ENCODE measurements at regions not wholly inside any gene's neighbourhood (a gene's known extent, or its start where the extent isn't known, plus 50 kb on each side); places are given as distances from the start of the nearest gene placed in this dataset.

DNA sequence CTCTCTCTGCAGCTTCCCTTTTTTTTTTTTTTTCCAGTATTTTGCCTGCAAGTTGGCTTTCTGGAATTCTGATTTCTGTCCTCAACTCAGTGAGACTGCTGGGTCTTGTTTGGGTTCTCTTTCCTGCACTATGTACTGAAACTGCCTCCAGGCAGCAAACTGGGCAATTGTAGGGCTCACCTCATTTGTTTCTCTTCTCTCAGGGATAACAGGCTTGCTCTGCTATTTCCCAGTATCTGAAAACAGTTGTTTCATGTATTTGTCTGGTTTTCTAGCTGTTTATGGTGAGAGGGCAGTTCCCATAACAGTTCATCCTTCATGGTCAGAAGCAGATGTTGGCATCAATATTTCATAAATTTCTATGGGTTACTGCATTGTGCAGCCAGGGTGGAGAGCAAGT, 206.0 kb downstream of the CYRIA start:
- no peak for TF ChIP-seq EZH2 (IDR thresholded peaks at IDR 0.05; ENCODE audit: borderline replicate concordance, low read length)
- TF ChIP-seq, protein P1, sequence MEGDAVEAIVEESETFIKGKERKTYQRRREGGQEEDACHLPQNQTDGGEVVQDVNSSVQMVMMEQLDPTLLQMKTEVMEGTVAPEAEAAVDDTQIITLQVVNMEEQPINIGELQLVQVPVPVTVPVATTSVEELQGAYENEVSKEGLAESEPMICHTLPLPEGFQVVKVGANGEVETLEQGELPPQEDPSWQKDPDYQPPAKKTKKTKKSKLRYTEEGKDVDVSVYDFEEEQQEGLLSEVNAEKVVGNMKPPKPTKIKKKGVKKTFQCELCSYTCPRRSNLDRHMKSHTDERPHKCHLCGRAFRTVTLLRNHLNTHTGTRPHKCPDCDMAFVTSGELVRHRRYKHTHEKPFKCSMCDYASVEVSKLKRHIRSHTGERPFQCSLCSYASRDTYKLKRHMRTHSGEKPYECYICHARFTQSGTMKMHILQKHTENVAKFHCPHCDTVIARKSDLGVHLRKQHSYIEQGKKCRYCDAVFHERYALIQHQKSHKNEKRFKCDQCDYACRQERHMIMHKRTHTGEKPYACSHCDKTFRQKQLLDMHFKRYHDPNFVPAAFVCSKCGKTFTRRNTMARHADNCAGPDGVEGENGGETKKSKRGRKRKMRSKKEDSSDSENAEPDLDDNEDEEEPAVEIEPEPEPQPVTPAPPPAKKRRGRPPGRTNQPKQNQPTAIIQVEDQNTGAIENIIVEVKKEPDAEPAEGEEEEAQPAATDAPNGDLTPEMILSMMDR (IDR thresholded peaks at IDR 0.05; ENCODE audit: low read length): no peak
